Stimulated activated CD4-positive, alpha-beta T cell treated with anti-CD3 and anti-CD28 coated beads, Interleukin-2, amount 100 ng/mL, for 4 hours (primary cell): ENCODE measurements at regions not wholly inside any gene's neighbourhood (a gene's known extent, or its start where the extent isn't known, plus 50 kb on each side); places are given as distances from the start of the nearest gene placed in this dataset.

Source experiments
- DNase-seq: peaks from one replicate; pipeline ENCODE4 v3.0.0-alpha.2; 2020; ENCODE audit warnings: low read depth

DNA sequence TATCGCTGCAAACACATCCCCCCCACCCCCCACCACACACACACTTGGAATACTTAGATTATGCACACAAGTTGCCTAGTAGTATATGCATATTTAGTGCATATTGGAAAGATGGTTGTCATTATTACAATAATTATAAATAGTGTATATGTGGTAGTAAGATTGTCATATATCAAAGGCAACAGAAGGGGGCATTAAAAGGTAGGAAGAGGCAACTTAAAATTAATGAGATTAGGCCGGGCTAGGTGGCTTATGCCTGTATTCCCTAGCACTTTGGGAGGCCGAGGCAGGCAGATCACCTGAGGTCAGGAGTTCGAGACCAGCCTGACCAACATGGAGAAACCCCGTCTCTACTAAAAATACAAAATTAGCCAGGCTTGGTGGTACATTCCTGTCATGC is 52.1 kb downstream of the GSC start:
- DNase-seq, result no peak

DNA sequence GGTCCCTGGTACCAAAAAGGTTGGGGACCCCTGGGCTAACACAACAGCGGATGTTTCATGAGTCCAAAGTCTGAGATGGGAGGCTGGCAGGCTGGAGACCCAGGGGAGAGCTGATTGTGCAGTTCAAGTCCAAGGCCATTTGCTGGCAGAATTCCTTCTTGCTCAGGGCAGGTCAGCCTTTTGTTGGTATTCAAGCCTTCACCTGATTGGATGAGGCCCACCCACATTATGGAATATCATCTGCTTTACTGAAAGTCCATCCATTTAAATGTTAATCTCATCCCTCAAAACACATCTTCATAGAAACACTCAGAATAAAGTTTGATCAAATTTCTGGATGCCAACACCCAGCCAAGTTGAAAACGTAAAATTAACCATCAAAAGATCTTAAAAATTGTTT is 52.9 kb downstream of the GSC start:
- DNase-seq, result no peak

DNA sequence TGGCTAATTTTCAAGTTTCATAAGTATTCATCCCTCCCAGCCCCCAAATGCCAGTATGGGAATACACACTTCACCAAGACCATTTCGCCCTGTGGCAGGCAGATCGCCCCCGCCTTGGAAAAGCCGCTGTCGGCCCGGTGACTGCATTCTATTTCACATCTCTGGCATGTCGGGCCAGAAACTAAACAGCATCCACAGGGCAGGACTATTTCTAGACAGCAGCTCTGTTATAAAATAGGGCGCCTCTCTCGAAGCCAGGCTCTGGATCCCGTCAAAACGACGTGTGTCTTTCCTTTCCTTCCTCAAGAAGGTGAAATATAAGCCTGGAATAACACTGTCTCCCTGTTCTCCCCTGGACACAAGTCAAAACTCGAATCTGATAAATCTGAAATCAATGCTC is 56.8 kb downstream of the GSC start:
- DNase-seq, result no peak

DNA sequence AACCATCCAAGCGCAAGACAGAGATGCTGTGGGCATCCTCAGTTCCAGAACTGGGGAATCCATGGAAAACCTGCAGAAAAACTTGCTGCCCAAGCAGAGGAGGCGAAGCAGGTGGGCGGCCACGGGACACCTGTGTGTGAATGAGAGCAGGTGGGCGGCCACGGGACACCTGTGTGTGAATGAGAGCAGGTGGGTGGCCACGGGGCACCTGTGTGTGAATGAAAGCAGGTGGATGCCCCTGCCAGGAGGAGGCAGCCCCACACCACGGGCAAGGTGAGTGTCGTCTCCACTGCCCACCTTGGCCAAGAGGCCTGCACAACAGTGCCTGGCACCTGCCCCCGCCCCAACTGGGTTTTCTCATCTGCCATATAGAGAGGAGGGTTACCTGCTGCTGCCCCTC is 59.2 kb downstream of the GSC start:
- no peak for DNase-seq

DNA sequence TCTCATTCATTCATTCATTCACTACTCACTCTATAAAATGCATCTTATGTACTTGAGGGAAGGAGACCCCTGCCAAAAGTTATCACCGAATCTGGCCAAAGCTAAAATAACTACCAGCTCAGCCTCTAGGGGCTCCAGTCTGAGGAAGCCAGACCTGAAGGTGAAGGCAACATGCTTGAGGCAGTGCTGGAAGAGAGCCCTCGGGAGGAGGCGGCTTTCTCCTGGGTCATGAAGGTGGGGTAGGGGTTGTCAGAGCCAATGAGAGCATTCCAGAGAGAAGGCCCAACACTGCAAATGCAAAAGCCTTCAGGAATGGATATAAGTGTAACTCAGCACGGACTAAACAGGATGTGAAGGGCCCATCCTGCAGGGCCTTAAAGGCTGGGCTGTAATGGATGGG is 62.4 kb downstream of the GSC start:
- DNase-seq, result no peak

DNA sequence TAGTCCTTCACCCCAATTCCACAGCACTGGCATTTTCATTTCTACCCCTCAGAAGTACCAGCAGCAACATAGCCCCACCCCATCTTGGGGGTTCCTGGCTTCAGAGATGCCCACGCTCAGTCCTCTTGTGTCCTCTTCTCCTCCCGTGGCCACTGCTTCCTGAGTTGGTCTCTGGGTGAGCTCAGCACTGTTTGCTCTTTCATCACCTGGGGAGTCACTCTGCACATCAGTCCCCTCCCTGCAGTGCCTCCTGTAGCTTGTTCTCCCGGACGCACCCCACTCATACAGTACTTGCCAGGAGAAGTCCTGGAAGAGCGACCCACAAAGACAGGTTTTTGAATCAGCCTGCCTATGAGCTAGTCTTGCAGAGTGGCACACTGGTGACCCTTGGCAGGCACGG is 63.8 kb downstream of the GSC start:
- no peak for DNase-seq

DNA sequence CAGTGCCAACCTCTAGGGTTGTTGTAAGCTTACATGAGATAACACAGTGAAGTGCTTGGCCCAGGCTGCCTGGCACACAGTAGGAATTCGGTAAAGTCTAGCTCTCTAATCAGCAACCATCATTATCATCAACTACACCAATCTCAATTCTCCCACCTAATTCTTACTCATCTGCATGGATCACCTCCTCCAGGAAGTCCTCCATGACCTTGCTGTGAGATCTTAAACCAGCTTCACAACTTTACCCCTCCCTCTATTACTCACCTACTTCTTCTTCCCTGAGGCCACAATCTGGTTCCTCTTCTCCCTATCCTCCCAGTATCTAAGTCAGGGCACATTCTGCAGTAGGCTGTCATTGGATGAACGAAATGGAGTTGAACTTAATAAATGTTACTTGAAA is 67.3 kb downstream of the GSC start:
- no peak for DNase-seq

DNA sequence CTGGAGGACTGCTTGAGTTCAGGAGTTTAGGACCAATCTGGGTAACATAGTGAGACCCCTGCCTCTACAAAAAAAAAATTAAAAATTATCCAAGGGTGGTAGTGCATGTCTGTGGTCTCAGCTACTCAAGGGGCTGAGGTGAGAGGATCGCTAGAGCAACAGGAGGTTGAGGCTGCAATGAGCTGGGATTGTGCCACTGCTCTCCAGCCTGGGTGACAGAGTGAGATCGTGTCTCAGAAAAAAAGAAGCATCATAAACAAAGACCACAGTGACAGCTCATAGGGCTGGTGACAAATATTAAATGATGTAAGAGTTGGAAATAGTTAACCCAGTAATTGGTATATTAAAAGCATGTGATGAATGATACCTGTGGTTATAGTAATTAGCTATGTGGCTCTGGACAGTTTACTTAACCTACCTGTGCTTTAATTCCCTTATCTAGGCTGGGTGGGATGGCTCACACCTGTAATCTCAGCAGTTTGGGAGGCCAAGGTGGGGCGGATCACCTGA is 68.0 kb downstream of the GSC start:
- no peak for DNase-seq

DNA sequence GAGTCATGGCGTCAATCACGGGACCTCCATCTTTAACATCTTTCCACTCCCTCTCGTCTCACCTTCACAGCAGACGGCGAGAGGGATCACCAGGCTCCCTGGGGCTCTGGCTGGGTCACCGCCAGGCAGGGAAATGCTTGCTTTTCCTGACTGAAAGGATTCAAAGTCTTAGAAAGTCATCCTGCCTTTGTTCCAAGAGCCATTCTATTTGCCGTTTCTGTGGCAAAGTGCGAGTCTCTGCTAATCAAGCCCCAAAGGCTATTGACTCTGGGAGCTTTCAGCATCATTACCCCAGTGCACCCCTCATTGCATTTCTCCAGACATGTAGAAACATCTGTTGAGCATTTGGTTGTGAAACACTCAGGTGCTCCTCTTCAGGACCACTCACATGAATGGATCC is 69.6 kb downstream of the GSC start:
- DNase-seq, result no peak

DNA sequence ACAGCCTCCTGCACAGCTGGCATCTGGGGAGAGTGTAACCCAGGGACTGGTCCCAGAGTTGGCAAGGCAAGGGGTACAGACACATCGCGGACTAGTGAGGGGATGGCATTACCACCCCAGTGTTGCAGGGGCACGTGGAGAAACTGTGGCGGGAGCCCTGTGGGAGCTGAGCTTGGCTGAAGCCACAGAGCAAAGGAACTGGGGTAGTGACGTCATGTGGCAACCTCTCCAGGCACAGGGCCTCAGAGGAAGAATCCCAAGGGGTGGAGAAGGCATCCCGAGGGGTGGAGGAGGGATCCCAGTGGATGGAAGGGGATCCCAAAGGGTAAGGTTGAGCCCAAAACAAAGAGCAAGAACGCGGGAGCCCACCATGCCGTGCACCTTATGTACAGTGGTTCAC is 70.1 kb downstream of the GSC start:
- no peak for DNase-seq

DNA sequence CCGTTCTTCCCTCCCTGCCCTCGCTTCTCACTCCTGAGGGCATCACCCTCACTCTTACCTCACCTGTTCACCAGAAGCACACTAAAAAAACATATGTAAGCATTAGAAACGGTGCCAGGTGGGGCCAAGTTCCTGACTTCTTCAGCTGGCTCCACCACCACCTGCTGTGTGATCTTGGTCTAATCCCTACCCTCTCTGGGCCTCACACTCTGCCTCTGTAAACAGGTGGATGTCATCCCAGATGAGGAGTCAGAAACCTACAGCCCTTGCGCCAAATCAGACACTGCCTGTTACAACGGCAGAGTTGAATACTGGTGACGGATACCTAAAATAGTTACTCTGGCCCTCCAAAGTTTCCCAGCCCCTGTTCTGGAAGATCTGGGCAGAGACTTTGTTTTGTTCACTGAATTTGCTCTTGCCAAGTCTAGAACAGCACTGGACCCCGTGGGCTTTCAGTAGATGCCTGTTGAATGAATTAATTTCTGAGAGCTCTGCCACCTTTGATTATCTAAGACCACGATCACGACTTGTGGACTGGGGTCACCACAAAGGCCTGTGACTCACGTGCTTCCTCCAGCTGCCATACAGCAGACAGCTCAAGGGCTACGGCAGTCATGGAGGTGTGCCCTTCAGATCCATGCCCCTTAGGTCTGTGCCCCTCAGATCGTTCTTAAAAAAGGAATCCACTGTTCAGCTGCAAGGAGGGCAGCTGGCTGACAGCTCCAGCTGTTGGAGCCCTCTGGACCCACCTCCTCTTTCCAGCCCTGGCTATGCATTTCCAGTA is 71.9 kb downstream of the GSC start:
- DNase-seq, result no peak

DNA sequence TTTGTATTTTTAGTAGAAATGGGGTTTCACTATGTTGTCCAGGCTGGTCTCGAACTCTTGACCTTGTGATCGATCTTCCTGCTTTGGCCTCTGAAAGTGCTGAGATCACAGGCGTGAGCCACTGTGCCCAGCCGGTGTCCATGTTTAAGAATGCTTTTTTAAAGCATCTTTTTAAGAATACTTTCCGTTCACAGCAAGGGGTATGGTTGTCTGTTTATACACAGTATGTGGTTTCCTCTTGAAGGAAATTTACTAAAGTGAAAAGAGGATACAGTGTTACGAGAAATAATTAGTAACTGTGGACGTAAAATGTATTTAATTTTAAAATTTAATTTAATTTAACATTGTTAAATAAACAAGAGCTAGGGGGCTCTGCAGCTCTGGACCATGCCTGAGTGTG is 73.4 kb downstream of the GSC start:
- DNase-seq, result no peak

DNA sequence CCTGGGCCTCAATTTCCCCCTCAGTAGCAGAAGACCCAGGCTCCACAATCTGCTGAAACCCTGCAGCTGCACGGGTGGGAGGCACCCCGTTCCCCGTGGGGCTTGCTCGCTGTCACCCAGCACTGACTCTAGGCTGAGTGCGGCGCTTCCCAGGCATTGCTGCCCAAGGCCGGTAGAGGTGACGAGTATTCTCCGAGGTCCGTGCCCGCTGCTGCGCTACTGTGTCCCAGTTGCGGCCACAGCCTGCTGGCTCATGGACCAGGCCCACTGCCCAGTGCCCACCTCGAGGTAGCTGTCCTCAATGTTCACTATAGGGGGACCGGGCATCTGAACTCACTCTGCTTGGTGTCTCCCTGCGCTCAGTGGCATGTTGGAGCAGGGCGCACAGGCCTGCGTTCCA is 74.7 kb downstream of the GSC start:
- DNase-seq, result no peak

DNA sequence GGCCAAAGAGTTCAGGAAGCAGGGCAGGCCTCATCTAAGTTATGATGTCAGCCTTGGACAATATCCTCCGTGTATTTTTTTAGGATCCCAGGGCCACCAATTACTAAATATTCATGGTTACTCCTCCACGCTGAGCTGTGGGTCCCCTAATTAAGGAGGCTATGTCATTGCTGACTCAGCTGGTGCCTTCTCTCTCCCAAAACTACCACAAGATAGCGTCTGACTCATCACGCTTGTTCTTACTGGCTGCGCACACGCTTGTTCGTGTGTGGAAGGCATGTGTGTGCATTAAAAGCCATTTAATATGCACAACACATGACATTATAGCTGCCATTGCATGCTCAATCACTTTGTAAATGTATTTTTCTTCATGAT is 78.3 kb downstream of the GSC start:
- no peak for DNase-seq

DNA sequence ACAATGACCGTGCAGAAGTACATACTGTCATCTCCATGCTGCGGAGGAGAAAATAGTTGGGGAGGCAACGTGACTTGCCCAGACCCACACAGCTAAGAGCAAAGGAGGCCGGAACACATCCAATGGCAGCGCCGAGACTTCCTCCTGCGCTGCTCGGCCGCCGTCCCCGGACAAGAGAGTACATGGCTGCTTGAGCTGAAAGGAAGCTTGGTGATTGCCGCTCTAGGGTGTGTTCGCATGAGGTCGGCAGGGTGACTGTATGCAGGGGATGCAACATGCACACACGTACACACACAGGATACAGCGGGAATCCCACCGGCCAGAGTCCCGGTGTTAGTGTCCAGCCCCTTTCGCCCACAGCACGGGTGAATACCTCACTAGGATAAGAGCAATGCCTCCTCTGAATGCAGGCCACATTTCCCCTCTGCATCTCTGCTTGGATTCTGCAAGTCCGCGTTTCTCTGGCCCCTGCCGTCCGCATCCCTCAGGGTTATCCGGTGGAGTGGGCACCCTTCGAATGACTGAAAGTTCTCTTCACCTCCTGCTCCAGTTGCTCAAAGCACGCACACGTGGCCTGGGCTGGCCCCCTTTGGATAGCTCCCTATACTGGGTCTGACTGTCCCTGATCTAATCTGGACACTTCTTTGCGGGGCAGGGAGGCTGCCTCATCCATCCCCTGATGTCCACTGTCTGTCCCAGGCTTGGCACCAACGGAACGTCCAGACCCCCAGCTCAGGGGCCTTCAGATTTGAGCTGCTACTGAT is 78.8 kb downstream of the GSC start:
- no peak for DNase-seq

DNA sequence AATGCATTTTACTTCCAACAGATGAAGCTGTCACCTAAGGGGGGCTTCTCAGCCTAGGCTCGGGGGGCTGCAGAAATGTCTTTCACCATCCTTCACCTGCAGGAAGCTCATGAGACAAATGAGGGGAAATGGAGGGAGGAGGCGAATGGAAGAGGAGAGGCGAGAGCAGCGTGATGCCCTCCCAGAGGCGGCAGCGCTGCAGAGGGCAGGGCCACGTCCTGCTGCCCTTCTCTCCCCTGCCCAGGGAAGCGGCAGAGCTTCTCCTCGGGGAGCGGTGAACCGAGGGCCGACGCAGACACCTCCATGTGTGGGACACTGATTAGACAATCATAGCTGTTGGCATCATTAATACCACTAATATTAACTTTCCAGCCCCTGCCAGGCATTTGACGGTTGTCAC is 78.3 kb downstream of the SERPINA3 start:
- no peak for DNase-seq

DNA sequence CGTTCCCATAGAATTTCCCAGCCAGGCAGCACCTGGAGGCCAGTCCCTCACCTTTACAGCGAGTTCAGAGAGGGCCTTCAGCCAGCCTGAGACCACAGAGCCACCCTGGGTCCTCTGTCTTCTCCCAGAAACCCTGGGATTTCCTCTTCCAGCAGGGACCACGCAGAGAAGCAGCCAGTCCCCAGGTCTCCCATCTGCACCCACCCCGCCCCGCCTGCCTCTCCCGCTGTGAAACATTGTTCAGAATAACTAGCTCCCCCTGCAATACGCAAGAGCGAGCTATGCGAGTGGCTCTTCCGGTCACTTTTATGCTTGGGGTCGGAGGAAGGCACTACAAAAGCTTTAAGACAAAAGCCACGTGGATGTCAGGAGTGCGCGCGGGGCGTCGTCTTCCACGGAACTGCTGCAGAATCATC is 77.8 kb downstream of the SERPINA3 start:
- no peak for DNase-seq

DNA sequence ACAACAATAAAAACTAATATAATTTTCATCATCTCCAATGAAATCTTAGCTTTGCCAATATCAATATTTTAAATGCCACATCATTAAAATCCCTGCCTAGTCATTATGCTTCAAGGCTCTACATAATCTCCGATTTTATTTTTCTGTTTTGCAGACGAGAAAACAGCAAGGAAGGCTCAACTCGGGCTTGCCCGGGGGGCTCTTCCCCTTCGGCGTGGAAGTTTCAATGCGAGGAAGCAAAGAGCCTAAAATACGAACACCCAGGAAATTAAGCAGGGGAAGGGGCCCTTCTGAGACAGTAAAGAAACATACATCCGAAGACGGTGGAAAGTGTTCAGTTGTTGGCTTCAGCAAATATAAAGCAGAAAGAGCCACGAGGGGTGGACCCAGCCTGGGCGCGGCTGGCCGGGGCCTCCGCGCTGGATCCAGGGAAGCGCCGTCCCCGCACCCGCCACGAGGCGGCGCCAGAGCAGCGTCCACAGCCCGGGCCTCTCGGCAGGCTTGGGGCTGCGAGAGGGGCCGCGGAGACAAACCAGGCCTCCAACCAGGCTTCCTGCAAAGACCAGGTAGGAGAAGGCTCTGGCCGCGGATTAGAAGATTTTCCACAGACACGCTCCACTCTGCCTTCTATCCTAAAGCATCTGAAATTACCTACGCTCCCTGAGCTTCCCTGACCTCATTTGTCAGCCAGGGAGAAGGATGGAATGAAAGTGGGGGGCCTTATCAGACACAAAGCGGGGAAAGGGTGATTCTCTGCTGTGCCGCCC is 77.2 kb downstream of the SERPINA3 start:
- DNase-seq, result peak; percentile 6

DNA sequence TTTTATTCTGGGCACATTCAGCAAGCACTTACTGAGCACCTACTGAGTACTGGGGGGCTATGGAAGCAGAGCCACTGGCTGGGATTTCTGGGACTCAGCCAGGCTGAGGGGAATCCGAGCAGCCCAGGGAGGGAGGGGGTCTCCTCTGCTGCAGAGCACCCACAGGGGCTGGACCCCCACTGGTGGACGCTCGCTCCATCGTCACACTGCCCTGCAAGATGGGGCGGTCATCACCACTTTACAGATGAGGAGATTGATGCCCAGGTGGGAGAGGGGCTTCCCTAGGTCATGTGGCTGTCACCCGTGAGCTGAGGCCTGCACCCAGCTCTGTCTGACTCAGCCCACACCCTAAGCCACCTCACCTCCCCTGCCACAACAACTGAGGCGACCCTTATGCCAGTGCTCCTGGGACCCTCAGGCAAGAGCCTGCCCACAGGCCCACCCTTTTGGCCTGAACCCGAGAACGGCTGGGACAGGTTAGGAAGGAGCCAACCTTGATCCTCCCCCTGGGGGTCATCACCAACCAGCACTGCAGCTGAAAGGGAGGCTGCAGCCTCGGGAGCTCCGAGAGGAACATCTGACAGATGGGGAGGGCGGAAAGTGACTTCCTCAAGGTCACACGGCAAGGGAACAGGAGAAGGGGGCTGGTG is 74.4 kb downstream of the SERPINA3 start:
- DNase-seq, result no peak

DNA sequence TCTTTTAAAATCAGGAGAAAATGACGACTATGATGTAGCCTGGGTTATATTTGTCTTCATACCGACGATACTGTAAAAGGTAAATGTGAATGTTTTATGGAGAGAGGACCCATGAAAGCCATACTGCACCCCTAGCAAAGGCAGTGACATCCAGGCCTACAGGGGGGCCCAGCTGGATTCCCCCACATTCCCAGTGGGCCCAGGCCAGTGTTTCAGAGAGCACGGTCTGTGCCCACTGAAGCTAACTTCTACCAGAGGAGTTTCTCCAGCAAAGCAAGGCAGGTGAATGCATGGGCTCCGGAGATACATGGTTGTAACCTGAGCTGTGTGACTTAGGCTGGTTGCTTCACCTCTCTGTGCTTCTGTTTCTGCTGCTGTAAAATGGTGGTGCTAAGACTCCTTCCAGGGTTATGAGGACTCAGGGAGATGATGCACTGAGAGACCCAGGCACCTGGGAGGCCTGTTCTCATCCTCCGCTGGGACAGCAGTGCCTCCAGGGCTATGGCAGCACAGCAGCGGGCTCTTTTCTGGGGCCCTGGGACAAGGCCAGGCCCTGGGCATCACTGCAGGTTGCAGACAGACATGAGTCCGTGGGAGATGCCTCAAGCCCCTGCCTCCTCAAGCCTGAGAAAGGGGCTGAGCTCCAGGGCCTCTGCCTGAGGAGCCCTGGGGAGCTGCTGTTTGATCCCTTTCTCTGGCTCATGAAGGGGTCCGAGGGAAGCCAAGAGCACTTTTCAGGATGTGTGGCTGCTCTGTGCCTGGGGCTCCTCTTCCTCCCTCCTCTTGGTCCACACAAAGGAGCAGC is 73.7 kb downstream of the SERPINA3 start:
- DNase-seq, result no peak

DNA sequence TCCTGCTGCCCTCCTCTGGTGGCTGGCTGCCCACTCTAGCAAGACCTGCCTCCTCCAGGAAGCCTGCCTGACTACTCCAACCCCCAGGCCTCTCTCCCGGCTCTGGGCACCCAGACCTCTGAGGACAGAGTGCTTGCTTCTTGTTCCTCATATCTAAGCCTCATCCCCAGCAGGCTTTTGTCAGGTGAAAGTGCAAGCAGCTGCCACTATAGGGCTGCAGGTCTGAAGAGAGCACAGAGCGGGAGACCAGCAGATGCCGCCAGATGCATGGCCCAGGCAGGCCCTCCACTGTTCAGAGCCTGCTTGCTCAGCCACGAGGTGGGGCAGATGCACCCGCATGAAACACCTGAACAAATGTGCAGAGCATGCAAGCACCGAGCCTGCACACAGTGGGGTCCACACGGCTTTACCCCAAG is 73.0 kb downstream of the SERPINA3 start:
- no peak for DNase-seq
